Mesendoderm (in vitro differentiated cells): ENCODE measurements at regions not wholly inside any gene's neighbourhood (a gene's known extent, or its start where the extent isn't known, plus 50 kb on each side); places are given as distances from the start of the nearest gene placed in this dataset.
A peak's percentile ranks its signal among the peaks of the same experiment; 100 is the strongest.

Source experiments
- DNase-seq: peaks from one replicate; pipeline ENCODE4 v3.0.0; 2013
- H2AK5ac ChIP-seq: 2 replicates; pipeline ENCODE4 v1.6.1; 2013; ENCODE audit warnings: low read length, inconsistent platforms
- H2BK120ac ChIP-seq: 2 replicates; pipeline ENCODE4 v1.6.1; 2013; ENCODE audit warnings: low read depth, mild to moderate bottlenecking, low read length, moderate library complexity, mixed read lengths
- H2BK15ac ChIP-seq: replicated peaks from 2 replicates; pipeline ENCODE4 v1.6.1; 2013; ENCODE audit warnings: low read depth, mild to moderate bottlenecking, moderate library complexity
- H2BK5ac ChIP-seq: 2 replicates; pipeline ENCODE4 v1.6.1; 2013; ENCODE audit warnings: low read length, inconsistent platforms
- H3K18ac ChIP-seq: 2 replicates; pipeline ENCODE4 v1.6.1; 2013; ENCODE audit warnings: mild to moderate bottlenecking, low read length, mixed read lengths
- H3K23ac ChIP-seq: one replicate; pipeline ENCODE4 v1.6.1; 2013; ENCODE audit warnings: low read length
- H3K27ac ChIP-seq: 2 replicates; pipeline ENCODE4 v1.5.1; 2013; ENCODE audit warnings: low read depth, mild to moderate bottlenecking, inconsistent platforms, low read length, moderate library complexity
- H3K27me3 ChIP-seq: 2 replicates; pipeline ENCODE4 v1.6.1; 2013; ENCODE audit warnings: low read length, control low read depth, mild to moderate bottlenecking, inconsistent platforms; ENCODE audit not compliant: insufficient read depth, poor library complexity
- H3K36me3 ChIP-seq: 2 replicates; pipeline ENCODE4 v1.6.1; 2013; ENCODE audit warnings: low read length, inconsistent platforms; ENCODE audit not compliant: control insufficient read depth, insufficient read depth
- H3K4ac ChIP-seq: one replicate; pipeline ENCODE4 v1.6.1; 2013; ENCODE audit warnings: low read depth, mild to moderate bottlenecking, low read length, moderate library complexity
- H3K4me1 ChIP-seq: 2 replicates; pipeline ENCODE4 v1.6.1; 2013; ENCODE audit warnings: low read depth, low read length, inconsistent platforms; ENCODE audit not compliant: control insufficient read depth
- H3K4me2 ChIP-seq: 2 replicates; pipeline ENCODE4 v1.6.1; 2013; ENCODE audit warnings: low read length
- H3K4me3 ChIP-seq: 2 replicates; pipeline ENCODE4 v1.5.1; 2013; ENCODE audit warnings: mild to moderate bottlenecking, low read length
- H3K56ac ChIP-seq: one replicate; pipeline ENCODE4 v1.6.1; 2013; ENCODE audit warnings: low read length
- H3K79me1 ChIP-seq: 2 replicates; pipeline ENCODE4 v1.6.1; 2013; ENCODE audit warnings: low read length, inconsistent platforms
- H3K79me2 ChIP-seq: 2 replicates; pipeline ENCODE4 v1.6.1; 2013; ENCODE audit warnings: mild to moderate bottlenecking, low read length; ENCODE audit not compliant: control insufficient read depth, insufficient read depth
- H3K9ac ChIP-seq: 2 replicates; pipeline ENCODE4 v1.6.1; 2013; ENCODE audit warnings: low read length, inconsistent platforms
- H4K5ac ChIP-seq: one replicate; pipeline ENCODE4 v1.6.1; 2013; ENCODE audit warnings: low read length
- H4K8ac ChIP-seq: one replicate; pipeline ENCODE4 v1.6.1; 2013; ENCODE audit warnings: low read depth, mild to moderate bottlenecking, control low read depth, low read length, moderate library complexity
- WGBS: extraction: QIAGEN DNeasy Blood & Tissue Kit; methylation state at CpG from one replicate; pipeline ENCODE4 v1.1.7; 2013; ENCODE audit warnings: low lambda C conversion rate, missing lambda C conversion rate; ENCODE audit not compliant: insufficient coverage; ENCODE audit errors: extremely low coverage; 5-methylcytosine and 5-hydroxymethylcytosine counted together

DNA sequence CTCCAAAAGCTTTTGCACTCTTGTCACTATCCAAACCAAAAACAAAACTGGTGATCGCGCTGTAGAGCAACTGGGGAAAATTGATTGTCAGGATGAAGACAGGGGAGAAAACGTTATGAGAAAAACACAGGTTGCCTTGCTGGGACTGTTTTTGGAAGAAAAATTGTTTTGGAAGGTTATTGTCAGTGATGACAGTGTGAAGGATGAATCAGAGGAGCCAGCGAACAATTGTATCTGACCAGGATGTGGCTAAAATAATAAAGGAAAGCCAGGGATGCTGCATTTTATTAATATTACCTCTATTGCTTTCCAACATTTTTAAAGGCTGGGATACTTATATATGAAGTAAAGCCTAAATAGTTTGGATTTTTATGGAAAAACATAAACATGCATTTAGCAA lies 334.0 kb downstream of the SPRY2 start:
- no peak overlapping the region for H3K23ac ChIP-seq
- no peak for DNase-seq
- no peak overlapping the region for H3K4me3 ChIP-seq
- no peak overlapping the region for H3K56ac ChIP-seq
- H3K4me2 ChIP-seq = no peak overlapping the region
- H4K5ac ChIP-seq = no peak overlapping the region
- no peaks in the 10 kb centered on the region for H3K36me3 ChIP-seq
- H3K4me1 ChIP-seq = no peaks in the 10 kb centered on the region
- no peak overlapping the region for H3K27ac ChIP-seq
- H2BK15ac ChIP-seq = no peak overlapping the region
- H2BK5ac ChIP-seq = no peak overlapping the region
- H3K4ac ChIP-seq = no peak overlapping the region
- H3K79me1 ChIP-seq = no peaks in the 10 kb centered on the region
- no peak overlapping the region for H2AK5ac ChIP-seq
- no peak overlapping the region for H2BK120ac ChIP-seq
- no peak overlapping the region for H3K9ac ChIP-seq
- H3K18ac ChIP-seq = no peak overlapping the region
- H4K8ac ChIP-seq = no peak overlapping the region
- H3K27me3 ChIP-seq = no peaks in the 10 kb centered on the region
- no CpG with 5 or more reads among the region's 4 CpGs for WGBS
- H3K79me2 ChIP-seq = no peaks in the 10 kb centered on the region

DNA sequence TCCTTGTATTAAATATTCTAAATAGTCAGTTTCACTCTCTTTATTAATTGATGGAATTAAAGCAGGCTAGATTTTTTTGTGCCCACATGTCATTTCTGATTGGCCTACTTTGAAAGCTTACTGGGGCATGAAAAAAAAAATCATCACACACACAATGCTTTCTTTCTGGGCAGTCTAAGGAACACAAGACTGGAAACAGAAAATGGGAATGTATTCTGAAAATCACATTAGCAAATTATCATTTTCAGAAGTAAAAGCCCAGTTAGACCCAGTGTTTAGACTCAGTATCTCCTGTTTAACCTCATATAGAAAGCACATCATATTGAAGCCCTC lies 339.4 kb downstream of the SPRY2 start:
- no peaks in the 10 kb centered on the region for H3K79me1 ChIP-seq
- no peak overlapping the region for H3K4me3 ChIP-seq
- no peak overlapping the region for H3K9ac ChIP-seq
- H2BK120ac ChIP-seq = peak overlapping the region; percentile 73
- no peak overlapping the region for H3K18ac ChIP-seq
- H3K4me1 ChIP-seq = peaks cover 3% of the 10 kb centered on the region
- H3K56ac ChIP-seq = no peak overlapping the region
- H3K23ac ChIP-seq = no peak overlapping the region
- no peak overlapping the region for H2BK5ac ChIP-seq
- H4K5ac ChIP-seq = no peak overlapping the region
- H3K79me2 ChIP-seq = no peaks in the 10 kb centered on the region
- H3K27me3 ChIP-seq = no peaks in the 10 kb centered on the region
- H4K8ac ChIP-seq = no peak overlapping the region
- H2AK5ac ChIP-seq = no peak overlapping the region
- H2BK15ac ChIP-seq = peak overlapping the region; percentile 57
- no peaks in the 10 kb centered on the region for H3K36me3 ChIP-seq
- DNase-seq = no peak
- H3K27ac ChIP-seq = no peak overlapping the region
- H3K4me2 ChIP-seq = no peak overlapping the region
- no peak overlapping the region for H3K4ac ChIP-seq

DNA sequence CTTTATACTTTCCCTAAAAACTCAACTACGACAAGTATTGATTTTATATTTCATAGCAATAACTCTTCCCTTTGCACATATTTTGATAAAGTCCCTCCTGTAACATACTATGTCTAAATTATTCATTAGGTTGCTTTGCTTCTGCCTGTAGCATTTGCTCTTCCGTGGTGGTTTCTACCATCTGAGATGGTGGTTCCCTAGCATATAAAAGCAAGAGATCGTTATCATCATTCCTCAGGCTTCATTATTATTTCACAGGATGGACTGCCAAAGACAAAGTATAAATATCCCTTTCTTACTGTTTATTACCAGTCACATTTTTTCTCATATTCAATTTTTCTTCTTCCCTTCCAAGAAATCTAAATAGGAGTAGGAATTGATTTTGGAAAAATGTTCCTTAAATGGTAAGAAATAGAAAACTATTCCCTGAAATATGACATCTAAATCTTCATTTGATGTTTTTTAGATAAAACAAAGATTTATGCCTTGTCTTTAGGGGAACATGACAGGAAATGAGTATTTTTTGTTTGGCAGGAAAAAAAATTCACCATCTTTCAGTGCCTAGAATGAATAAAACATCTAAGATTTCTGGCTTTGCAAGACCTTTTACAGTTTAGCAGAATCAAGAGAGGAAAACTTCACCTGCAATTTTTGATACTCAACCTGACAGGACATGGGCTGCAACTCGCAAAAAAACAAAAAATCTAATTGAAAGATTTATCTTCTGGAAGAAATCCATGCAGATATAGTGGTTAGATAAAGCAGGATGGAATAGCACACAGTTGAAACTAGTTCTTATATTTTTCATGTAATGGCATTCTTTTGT lies 340.0 kb downstream of the SPRY2 start:
- Histone ChIP-seq H3K56ac (no peak overlapping the region), H3K4ac (no peak overlapping the region), H2BK120ac (no peak overlapping the region), H3K79me1 (no peaks in the 10 kb centered on the region), H2BK15ac (no peak overlapping the region), H2AK5ac (no peak overlapping the region), H4K8ac (no peak overlapping the region), H3K79me2 (no peaks in the 10 kb centered on the region), H3K27ac (no peak overlapping the region), H2BK5ac (no peak overlapping the region), H3K18ac (no peak overlapping the region), H3K27me3 (no peaks in the 10 kb centered on the region), H4K5ac (no peak overlapping the region), H3K36me3 (no peaks in the 10 kb centered on the region), H3K4me1 (peaks cover 5% of the 10 kb centered on the region), H3K9ac (no peak overlapping the region), H3K4me2 (no peak overlapping the region), H3K23ac (no peak overlapping the region), H3K4me3 (no peak overlapping the region)
- DNase-seq = no peak
- WGBS = no CpG with 5 or more reads among the region's 4 CpGs

DNA sequence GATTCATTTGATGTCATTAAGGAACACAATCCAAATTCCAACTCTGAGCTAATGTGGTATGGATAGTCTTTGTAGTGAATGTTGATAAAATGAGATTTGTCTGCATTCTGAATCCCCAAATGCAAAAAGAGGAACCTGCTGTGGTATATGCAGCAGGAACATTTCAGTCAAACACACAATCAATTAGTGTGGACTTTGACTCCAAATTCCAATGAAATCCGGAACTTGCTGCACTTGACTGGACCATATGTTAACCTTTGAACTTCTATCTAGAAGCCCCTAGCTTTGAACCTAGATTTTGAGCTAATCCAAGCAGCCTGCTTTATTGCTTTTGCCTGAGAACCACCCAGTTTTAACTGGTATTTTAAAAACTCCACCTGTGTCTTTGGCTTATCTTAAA lies 341.3 kb downstream of the SPRY2 start:
- Histone ChIP-seq H3K9ac (no peak overlapping the region), H3K4ac (no peak overlapping the region), H2BK120ac (no peak overlapping the region), H2BK15ac (no peak overlapping the region), H4K5ac (no peak overlapping the region), H2BK5ac (no peak overlapping the region), H3K4me1 (peaks cover 12% of the 10 kb centered on the region), H3K18ac (no peak overlapping the region), H3K27me3 (no peaks in the 10 kb centered on the region), H3K27ac (no peak overlapping the region), H3K56ac (no peak overlapping the region), H2AK5ac (no peak overlapping the region), H3K4me3 (no peak overlapping the region), H3K23ac (no peak overlapping the region), H4K8ac (no peak overlapping the region), H3K4me2 (no peak overlapping the region), H3K79me2 (no peaks in the 10 kb centered on the region), H3K79me1 (no peaks in the 10 kb centered on the region), H3K36me3 (no peaks in the 10 kb centered on the region)
- DNase-seq = no peak
- no CpG with 5 or more reads among the region's 1 CpG for WGBS

DNA sequence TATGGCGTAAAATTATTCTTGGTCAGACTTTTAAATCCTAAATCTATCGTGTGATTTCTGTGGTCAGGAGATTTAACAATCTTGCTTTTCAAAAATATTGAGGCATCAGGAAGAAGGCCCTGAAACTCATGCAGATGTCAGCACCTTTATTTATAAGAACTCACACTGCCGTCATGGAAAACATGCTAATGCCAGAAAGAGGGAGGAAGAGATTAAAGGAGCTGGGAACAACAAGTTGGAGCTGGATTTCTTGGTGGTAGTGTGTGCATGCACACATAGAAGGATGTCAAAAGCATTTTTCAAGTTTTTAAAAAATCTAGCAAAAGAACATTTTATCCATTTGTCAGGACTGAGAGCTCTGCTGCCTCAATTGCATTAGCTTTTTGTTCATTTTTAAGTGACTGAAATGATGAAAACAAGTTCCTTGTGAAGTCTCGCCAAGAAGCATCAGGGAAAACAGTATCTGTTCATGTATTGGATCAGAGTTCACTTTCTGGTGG lies 342.5 kb downstream of the SPRY2 start:
- Histone ChIP-seq H3K27ac (no peak overlapping the region), H3K9ac (no peak overlapping the region), H3K79me1 (no peaks in the 10 kb centered on the region), H3K4ac (no peak overlapping the region), H3K4me1 (peaks cover 12% of the 10 kb centered on the region), H2BK120ac (no peak overlapping the region), H3K18ac (no peak overlapping the region), H4K8ac (no peak overlapping the region), H3K56ac (no peak overlapping the region), H3K27me3 (no peaks in the 10 kb centered on the region), H3K36me3 (no peaks in the 10 kb centered on the region), H3K4me2 (no peak overlapping the region), H3K23ac (no peak overlapping the region), H2BK5ac (no peak overlapping the region), H4K5ac (no peak overlapping the region), H2AK5ac (no peak overlapping the region), H3K79me2 (no peaks in the 10 kb centered on the region), H2BK15ac (no peak overlapping the region), H3K4me3 (no peak overlapping the region)
- no peak for DNase-seq
- WGBS = no CpG with 5 or more reads among the region's 4 CpGs

DNA sequence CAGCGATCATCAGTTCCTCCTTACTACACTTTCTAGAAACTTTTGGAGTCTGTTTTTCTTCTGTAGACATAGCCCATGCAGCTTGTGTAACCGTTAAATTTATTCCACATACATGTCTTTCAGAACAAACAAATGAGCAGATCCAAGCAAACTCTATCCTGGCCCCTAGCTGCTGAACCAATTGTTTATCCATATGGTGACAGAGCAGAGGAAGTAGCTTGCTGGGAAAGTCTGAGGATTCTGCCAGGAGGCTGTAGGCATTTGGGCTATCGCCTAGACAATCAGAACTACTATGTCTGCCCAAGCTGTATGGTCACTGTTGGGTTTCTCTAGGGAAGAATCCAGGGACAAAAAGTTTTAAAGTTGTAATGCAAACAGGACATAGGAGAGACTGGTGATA lies 343.7 kb downstream of the SPRY2 start:
- Histone ChIP-seq H3K4me1 (peaks cover 12% of the 10 kb centered on the region), H2BK15ac (peak overlapping the region; percentile 78), H3K4me3 (no peak overlapping the region), H3K4ac (peak overlapping the region; percentile 81), H3K36me3 (no peaks in the 10 kb centered on the region), H2AK5ac (no peak overlapping the region), H3K79me1 (no peaks in the 10 kb centered on the region), H3K9ac (no peak overlapping the region), H3K4me2 (no peak overlapping the region), H3K23ac (no peak overlapping the region), H3K56ac (peak overlapping the region; percentile 3), H3K79me2 (no peaks in the 10 kb centered on the region), H2BK5ac (no peak overlapping the region), H3K18ac (peak overlapping the region; percentile 32), H4K8ac (no peak overlapping the region), H2BK120ac (no peak overlapping the region), H4K5ac (no peak overlapping the region), H3K27ac (peak overlapping the region; percentile 33), H3K27me3 (no peaks in the 10 kb centered on the region)
- no CpG with 5 or more reads among the region's 3 CpGs for WGBS
- DNase-seq = no peak
